AG04450 (cell line): ENCODE measurements at regions not wholly inside any gene's neighbourhood (a gene's known extent, or its start where the extent isn't known, plus 50 kb on each side); places are given as distances from the start of the nearest gene placed in this dataset.

Source experiments
- CTCF ChIA-PET: fragments of 300-600, 350-600 bp; formaldehyde crosslinking; extraction: SDS; loops from one replicate; lab custom pipeline; 2022; ENCODE audit warnings: antibody characterized with exemption, inconsistent platforms; lab: Charles Lee
- POLR2A ChIA-PET: fragments of 350-600 bp; formaldehyde crosslinking; extraction: SDS; loops from one replicate; lab custom pipeline; 2021; ENCODE audit warnings: antibody characterized with exemption, inconsistent platforms; lab: Yijun Ruan, JAX
- DNase-seq: peaks from one replicate; pipeline ENCODE4 v3.0.0-alpha.2; 2011; ENCODE audit warnings: low read depth, low spot score
- H3K27ac ChIP-seq: one replicate; pipeline ENCODE4 v1.5.1; 2012; ENCODE audit warnings: low read depth, low read length, control low read depth
- H3K27me3 ChIP-seq: one replicate; pipeline ENCODE4 v1.6.0; 2012; ENCODE audit warnings: low read length; ENCODE audit not compliant: control insufficient read depth, insufficient read depth
- H3K4me3 ChIP-seq: 2 replicates; pipeline ENCODE4 v1.5.1; 2011; ENCODE audit warnings: mild to moderate bottlenecking, low read depth, low read length, control low read depth
- H3K9me3 ChIP-seq: 2 replicates; pipeline ENCODE4 v1.5.1; 2012; ENCODE audit warnings: low read length; ENCODE audit not compliant: control insufficient read depth, insufficient read depth
- CTCF ChIP-seq: IDR thresholded peaks from 2 replicates; pipeline ENCODE4 v1.5.1; 2011; ENCODE audit warnings: low read depth, low read length, control low read depth, inconsistent platforms

GRCh38 chrX:15033917-15034316, 160.7 kb downstream of the MOSPD2 start:
- TF ChIP-seq CTCF: no peak
- POLR2A ChIA-PET: no interaction called here
- CTCF ChIA-PET: interaction anchor here (0.5 kb wide), 1 partner anchor 593 kb away, joined by 3 read pairs; no protein-coding TSS in a partner anchor

GRCh38 chrX:15017491-15017890, 144.3 kb downstream of the MOSPD2 start:
- no peak for DNase-seq
- ChIA-PET POLR2A (no interaction called here), CTCF (no interaction called here)
- TF ChIP-seq CTCF: no peak
- Histone ChIP-seq H3K4me3 (no peak overlapping the region), H3K27me3 (no peaks in the 10 kb centered on the region), H3K9me3 (no peaks in the 10 kb centered on the region), H3K27ac (no peak overlapping the region)

More at GRCh38 chrX:15033917-15034316, 160.7 kb downstream of the MOSPD2 start:
- no peaks in the 10 kb centered on the region for H3K9me3 ChIP-seq
- H3K27ac ChIP-seq: no peak overlapping the region
- no peak for DNase-seq
- no peak overlapping the region for H3K4me3 ChIP-seq
- no peaks in the 10 kb centered on the region for H3K27me3 ChIP-seq

- H3K27ac ChIP-seq: no peak overlapping the region
- H3K4me3 ChIP-seq: no peak overlapping the region
- ChIA-PET POLR2A (no interaction called here), CTCF (no interaction called here)
- H3K9me3 ChIP-seq: no peaks in the 10 kb centered on the region
- no peak for DNase-seq
- no peaks in the 10 kb centered on the region for H3K27me3 ChIP-seq
- no peak for TF ChIP-seq CTCF
These were observed 142.8 kb downstream of the MOSPD2 start for GRCh38 chrX:15016051-15016450.

GRCh38 chrX:15014281-15014680, 141.1 kb downstream of the MOSPD2 start:
- no peak overlapping the region for H3K27ac ChIP-seq
- H3K27me3 ChIP-seq: no peaks in the 10 kb centered on the region
- no peak overlapping the region for H3K4me3 ChIP-seq
- TF ChIP-seq CTCF: no peak
- H3K9me3 ChIP-seq: no peaks in the 10 kb centered on the region
- DNase-seq: no peak
- ChIA-PET POLR2A (no interaction called here), CTCF (no interaction called here)

- no peaks in the 10 kb centered on the region for H3K27me3 ChIP-seq
- no peak overlapping the region for H3K27ac ChIP-seq
- DNase-seq: no peak
- no peak overlapping the region for H3K4me3 ChIP-seq
- H3K9me3 ChIP-seq: no peaks in the 10 kb centered on the region
- ChIA-PET CTCF (no interaction called here), POLR2A (no interaction called here)
- no peak for TF ChIP-seq CTCF
These were observed 140.2 kb downstream of the MOSPD2 start for GRCh38 chrX:15013461-15013860.
